ENCODE measurements at regions not wholly inside any gene's neighbourhood (a gene's known extent, or its start where the extent isn't known, plus 50 kb on each side); places are given as distances from the start of the nearest gene placed in this dataset.
A peak's percentile ranks its signal among the peaks of the same experiment; 100 is the strongest.

DNA sequence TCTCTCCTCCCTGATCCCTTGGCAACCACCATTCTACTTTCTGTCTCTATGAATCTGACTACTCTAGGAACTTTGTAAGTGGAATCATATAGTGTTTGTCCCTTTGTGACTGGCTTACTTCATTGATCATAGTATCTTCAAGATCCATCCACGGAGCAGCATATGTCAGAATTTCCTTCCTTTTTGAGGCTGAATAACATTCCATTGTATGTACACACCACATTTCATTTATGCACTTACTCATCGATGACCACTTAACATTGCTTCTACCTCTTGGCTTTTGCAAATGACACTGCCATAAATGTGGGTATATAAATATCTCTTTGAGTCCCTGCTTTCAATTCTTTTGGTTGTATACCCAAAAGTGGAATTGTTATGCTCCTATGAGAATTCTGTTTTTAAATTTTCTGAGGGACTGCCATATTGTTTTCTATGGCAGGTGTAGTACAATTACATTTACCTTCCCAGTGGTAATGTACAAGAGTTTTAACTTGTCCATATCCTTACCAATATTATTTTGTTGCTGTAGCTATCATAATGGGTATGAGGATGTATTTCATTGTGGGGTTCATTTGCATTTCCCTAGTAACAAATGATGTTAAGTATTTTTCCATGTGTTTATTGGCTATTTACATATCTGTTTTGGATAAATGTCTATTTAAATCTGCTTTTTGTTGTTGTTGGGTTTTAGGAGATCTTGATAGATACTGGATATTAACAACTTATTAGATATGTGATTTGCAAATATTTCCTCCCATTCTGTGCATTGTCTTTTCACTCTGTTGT lies 466.1 kb downstream of the C4orf33 start:
- DNase-seq, result no peak

DNA sequence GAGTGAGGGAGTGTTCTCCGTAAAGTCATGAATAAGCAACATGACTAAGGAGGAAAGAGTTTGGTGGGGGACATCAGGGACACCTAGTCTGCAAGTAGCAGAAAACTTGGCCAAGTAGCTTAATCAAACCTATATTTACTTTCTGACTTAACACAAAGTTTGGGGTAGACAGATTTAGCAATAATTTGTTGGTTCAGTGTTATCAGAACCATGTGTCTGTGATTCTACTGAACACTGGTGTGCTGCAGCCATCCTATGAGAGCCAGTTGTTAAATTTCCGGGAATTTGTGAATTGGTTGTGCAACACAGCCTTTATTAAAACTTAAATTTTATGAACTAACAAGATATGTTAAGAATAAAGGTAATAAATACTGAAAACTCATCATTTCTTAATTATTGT lies 469.3 kb downstream of the C4orf33 start:
- no peak for DNase-seq

DNA sequence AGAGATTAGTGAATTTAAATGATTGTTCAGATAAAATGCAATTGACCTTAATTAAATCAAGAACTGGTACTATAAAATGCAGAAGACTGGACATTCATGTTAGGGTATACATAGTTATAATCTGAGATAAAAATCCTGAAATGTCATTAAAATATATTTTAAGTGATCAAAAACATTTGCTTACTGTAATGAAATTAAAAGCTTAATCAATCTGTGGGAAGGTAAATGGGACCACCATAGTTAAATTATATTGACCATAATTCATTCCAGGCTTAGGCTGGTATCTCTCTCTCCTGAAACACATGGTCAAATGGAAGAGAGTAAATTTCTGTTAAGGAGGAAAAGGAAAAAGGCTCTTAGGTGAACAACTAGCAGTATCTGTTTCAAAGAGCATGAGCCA lies 474.4 kb downstream of the C4orf33 start:
- no peak for DNase-seq

DNA sequence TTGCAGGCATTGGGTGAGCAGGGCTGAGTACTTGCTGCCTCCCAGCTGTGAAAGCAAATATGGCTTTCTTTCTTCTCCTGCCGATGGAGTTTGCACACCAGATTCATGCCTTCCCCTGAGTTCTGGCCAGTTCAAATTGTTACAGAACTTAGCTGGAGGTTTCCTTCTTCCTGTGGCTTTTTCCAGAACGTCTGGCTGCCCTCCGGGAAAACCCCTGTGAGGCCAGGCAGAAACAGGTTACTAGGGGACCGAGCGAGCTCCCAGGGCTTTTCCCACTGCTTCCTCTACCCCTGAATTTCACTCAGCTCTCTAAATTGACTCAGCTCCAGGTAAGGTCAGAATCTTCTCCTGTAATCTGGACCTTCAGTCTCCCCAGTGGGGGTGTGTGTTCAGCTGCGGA lies 482.4 kb downstream of the C4orf33 start:
- DNase-seq, result no peak

DNA sequence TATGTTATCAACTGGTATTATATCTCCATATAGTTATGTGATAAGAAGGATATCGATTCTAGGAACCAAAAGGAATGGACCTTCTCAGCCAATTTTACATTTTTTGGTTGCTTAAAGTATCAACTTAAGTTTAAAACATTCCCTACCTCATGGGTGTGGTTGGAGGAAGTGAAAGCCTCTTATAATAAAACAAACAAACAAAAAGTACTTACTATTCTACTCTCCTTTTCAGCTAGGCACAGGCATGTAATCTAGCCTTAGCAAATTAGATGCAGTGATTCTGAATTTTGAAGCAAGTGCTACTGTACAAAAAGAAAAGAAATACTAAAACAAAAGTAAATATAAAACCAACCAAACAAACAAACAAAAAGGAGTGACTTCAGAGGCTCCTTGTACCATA lies 485.4 kb downstream of the C4orf33 start:
- DNase-seq, result no peak

DNA sequence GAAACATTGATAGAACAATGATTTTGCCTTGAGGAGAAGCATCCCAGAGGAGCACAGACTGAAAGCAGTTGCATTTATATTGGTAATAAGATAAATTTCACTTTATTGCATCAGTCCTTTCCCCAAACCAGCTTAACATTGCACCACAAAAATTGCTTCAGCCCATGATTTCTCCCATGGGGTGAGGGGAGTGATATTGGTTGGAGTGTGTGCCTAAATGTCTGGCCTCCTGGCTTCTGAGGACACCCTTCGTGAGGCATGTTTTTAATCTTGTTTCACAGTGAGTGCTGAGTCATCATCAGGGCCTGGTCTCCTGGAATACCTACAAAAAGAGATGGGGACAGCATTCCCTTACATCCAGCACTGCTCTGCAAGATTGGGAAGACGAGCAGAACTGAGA lies 487.9 kb downstream of the C4orf33 start:
- no peak for DNase-seq

DNA sequence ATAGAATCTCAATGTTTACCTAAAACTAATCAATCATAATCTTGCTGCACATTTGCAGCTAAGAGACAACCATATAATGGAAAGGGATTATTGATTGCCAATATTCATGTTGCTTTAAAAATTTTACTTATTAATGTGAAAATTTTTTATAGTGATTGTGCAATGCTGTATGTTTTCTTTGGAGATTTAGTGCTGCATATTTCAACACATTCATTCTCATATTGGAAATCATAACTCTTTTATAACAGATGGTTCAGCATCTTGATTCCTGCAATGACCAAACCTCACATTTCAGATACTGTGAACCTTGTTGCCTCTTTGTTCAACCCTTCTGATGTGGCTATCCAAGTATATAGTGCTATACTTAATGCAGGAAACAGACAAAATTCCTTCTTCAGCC lies 502.6 kb downstream of the C4orf33 start:
- DNase-seq, result no peak

DNA sequence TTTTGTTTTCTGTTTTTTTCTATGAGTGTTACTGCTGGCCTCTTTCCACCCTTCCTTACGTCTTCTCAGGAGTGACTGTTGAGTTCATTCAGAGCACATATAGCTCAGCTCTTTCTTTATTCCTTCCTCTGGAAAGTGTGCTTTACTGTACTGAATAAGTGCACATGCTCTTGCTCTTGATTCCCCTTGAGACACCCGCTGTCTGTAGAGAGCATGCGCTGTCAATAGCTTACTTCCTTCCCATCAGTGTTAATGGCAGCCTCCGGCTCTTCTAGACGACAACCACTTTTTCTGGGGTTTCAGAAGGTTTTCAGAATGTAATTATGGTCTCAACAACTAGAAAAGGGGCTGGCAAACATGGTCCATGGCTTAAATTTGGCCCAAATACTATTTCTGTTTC lies 504.9 kb downstream of the C4orf33 start:
- DNase-seq, result no peak

DNA sequence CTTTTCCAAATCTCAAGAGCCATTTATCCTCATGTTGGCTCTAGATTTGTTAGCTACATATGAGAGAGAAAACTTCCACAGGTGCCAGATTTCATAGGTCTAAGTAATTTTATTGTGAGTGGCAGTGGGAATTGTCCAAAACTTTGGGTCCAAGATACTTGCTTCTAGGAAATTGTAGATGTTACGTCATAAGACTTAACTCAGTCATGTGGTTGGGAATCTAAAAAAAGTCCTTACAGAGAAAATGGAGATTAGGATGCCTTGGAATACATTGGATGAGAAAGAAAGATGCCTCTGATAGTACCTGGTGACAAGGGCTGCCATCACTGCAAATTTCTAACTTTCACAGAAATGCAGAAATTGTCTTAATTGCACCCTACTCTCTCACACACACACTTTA lies 506.5 kb downstream of the C4orf33 start:
- DNase-seq, result no peak

DNA sequence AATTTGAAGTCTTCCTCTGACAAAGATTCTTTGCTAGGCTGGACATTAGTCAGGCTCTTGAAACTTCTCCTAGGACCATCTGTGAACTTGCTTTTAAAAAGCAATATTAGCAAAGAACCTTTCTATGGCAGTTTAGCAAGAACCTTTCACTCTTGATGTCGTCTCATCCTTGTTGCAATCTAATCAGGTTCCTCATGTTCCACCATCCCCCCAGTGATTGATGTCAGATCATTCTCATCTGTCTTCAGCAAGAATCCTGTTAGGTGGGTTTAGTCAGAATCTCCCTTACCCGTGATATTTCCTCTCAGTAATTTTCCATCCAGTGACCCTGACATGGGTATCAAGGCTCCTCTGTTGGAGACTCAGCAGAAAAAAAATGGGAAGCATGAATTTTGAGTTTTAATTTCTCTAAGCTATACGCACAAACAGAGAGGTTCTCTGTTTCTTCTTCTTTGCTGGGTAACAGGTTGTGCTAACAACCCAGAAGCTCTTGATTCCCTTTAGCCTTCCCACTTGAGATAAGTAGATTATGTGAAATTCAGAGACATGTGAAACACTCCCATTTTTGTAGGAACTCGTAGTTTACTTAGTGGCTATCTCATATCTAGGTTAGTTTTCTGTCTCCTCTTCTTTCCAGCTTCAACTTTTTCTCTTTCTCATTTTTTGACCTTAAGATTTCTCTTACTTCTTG lies 507.4 kb downstream of the C4orf33 start:
- no peak for DNase-seq

DNA sequence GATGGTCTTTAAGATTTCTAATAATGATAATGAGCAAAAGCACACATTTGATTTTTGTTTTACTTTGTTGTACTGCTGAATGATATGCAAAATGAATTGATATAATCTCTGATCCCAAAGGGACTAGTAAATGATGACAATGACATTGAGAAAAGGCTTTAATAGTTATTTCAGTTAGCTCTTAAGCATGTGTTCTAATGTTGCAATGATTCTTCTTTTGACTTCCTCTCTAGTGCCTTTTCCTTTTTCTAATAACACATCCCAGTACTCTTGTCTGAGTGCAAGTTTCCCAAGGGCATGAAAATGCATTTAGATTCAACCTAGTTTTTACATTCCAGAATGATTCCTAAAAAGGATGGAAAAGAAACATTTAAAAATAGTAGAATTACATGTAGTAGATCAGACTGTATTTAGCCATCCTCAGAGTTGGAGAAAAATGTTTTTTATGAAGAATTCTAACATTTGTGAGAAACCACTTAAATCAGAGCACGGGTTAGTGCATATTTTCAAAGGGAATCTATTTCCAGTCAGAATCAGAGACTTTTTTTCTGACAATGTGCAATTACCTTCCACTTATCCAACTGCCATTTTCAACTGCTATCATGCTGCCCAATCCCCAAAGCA lies 508.8 kb downstream of the C4orf33 start:
- no peak for DNase-seq

DNA sequence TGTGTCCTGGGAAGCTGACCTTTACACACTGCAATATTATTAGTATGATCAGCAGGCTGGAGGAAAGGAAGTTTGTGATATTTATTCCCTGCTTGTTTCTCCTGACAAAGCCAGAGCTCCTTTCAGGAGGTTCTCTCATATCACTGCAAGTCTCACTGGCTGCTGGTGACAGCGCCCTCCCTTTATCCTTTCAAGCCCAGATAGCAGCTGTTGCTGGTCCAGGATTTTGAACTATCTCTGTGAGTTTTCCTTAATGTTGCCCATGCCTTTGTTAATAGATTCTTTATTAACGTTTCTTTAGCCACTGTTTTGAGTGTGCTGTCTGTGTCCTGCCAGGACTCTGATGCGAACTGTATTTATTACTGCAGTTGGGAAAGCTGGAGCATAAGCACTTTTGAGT lies 518.7 kb downstream of the C4orf33 start:
- no peak for DNase-seq

DNA sequence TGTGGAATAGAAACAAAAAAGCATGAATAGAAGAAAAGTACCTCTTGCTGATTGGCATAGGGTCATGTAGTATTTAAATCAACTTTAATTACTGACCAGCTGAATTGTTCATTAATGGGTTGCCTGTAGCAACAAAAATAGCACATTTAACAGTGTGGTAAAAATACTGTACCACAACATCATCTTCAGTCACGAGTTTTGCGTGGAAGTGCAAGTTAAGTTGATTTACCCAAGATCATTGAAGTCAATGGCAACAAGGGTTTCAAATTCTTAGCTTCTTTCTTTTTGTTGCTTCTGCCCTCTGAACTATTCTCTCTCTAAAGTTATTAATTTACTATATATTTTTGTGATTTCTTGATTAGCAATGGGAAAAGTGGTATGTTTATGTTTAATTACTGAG lies 526.6 kb downstream of the C4orf33 start:
- DNase-seq, result no peak

DNA sequence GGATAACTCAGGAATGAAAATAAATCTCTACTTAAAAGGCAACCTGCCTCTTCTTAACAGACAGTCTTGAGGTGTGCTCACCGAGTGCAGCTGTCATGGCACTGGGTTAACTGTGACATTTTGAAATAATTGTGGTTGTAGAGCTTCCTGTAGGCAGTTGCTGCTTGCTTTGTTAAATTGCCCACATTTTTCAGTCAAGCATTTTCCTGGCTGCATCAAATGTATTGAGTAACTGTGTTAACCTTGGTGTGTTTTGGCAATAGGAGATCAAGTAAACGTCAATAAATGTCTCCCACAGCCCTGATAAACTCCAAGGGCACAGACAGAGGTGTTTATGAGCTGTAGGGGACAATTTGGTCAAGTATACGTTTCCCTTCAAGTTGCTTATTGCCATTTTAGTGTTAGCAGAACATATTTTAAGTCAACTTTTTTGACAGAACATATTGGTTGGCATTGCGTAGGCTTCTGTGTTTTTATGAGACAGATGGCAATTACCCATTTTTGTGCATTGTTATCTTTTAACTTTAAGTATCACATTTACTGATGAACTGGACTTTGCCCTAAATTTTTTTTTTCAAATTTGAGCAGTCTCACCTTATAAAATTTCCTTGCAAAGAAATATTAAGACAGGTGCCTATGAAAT lies 527.4 kb downstream of the C4orf33 start:
- peak; percentile 6 for DNase-seq

DNA sequence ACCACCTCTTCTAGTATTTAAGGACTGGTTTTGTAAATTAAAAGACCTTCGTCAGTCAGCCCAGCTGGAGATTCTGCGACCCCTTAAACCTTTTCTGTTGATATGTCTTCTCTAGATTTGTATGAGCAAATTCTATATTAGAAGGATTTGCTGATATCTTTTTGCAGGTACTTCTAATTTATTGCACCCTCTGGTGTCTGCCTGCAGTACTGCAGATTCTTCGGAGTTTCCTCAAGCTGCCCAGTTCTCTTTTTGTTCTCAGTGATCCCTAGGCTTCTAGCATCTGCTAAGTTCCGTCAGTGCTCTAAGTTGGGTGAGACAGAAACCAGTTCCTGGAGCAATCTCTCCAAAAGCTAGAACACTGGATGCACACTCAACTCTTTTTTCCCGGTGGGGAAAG lies 545.2 kb downstream of the C4orf33 start:
- peak; percentile 1 for DNase-seq

DNA sequence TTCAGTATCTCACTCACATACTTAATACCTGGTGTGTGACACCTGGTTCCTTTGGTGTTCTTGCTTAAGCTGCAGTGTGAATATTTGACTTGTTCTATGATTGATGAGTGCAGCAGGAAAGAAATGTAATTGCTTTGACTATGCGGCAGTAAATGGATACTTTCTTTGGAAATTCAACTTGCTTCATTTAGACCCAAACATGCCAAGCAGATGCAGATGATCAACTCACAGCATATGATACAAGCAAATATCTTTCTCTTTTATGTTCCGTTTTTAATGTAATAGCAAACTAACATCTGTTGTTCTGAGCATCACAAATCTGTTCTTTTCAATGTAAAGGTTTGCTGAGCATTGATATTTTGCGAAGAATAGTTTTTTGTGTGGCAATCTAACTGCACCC lies 549.5 kb downstream of the C4orf33 start:
- DNase-seq, result no peak

DNA sequence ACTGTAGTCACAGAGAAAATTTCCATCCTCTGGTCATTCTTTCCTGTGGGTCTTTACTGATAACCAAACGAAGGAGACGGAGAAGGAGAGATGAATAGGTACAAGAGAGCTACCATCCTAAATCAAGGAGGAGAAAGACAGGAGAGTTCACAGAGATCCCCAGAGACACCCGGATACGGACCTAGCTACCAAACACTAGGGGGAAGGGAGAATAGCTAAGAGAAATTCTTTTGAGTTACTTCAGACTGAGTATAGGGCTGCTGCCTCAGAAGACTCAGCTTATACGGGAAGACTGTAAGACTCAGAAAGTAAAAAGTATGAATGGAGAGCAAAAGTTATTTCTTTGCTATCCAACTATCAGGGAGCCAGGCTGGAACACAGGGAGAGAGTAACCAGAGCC lies 572.1 kb downstream of the C4orf33 start:
- no peak for DNase-seq

DNA sequence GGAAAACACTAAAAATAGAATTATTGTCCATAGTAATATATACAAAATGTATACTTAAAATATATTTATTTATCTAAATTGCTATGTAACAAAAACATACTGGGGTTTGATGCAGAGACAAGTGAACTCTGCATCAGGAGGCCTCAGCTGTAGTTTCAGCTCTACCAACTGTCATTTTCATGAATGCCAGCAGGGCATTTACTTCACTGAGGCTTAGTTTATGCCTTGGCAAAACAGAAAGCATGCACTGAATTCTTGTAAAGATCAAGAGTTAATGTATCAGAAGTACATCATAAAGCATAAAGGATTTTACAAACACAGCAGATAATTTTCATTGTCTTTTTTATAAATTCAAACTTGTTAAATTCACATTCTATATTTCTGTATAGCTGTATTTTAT lies 577.0 kb downstream of the C4orf33 start:
- DNase-seq, result no peak

DNA sequence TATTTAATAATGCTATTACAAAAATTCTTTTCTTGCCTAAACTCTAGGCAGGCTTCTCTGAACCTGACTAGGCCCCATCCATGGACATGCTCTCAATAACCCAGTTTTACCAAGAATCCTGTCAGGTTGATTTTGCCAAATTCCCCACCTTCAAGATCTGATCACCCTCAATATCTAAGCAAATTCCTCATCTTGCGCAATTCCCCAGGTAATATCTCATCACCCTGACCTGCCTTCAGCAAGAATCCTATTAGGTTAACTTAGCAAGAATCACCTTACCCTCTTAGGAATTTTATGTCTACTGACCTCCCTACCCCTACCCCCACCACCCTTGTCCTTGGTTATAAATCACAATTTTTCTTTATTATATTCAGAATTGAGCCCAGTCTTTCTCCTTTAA lies 579.1 kb downstream of the C4orf33 start:
- no peak for DNase-seq

DNA sequence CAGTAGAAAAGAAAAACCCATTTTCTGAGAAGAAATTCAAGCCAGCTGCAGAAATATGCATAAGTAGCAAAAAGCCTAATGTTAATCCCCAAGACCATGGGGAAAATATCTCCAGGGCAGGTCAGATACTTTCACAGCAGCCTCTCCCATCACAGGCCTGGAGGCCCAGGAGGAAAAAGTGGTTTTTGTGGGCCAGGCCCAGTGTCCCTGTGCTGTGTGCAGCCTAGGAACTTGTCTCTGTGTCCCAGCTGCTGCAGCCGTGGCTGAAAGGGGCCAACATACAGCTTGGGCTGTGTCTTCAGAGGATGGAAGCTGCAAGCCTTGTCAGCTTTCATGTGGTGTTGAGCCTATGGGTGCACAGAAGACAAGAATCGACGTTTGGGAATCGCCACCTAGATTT lies 581.0 kb downstream of the C4orf33 start:
- no peak for DNase-seq

DNA sequence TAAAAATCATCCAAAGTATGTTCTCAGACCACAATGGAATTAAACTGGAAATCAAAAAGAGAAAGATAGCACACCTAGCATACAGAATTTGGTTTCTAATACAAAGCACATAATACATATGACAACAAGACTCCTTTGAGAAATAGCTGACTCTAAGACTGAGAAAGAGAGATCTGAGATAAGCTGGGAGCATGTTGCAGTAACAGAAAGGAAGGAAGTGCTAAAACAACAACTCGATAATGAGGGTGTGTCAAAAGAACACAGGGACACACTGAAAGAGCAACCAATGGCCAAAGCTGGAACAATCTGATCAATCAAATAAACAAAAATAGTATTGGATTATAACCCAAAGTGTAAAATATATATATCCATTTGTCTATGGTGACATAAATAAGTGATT lies 586.6 kb downstream of the C4orf33 start:
- DNase-seq, result no peak

DNA sequence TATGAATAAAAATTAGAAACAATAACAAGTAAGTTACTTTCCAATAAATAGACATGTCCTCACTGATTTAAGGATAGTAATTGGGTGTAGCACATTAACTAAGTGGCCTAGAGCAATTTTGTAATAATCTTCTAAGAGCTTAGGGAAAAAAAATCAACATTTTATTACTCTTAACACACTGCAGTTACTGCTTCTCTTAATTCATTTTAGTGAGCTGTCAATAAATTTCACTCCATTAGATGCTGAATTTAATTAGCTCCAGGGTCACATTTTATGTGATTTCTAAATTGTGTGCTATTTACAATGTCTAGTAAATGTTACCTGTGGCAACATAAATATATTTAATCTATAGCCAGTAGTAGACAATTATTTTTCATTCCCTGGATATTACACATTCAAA lies 612.0 kb downstream of the C4orf33 start:
- DNase-seq, result no peak

DNA sequence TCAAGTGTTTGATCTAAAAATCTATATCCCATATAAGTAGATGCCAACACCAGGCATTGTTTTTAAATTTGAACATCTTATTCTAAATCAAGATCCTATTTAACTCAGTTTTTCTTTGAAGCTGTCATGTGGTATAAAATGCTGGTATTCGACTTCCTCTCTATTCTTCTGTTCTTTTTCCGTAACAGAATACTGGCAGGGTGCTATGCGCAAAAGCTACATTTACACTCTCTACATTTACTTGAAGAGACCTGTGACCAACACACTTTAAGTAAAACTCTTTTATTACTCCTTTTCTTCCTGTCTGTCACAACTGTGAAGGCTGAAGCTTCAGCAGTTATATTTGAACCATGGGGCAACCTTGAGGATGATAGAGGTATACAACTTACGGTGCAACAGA lies 612.8 kb downstream of the C4orf33 start:
- DNase-seq, result no peak

DNA sequence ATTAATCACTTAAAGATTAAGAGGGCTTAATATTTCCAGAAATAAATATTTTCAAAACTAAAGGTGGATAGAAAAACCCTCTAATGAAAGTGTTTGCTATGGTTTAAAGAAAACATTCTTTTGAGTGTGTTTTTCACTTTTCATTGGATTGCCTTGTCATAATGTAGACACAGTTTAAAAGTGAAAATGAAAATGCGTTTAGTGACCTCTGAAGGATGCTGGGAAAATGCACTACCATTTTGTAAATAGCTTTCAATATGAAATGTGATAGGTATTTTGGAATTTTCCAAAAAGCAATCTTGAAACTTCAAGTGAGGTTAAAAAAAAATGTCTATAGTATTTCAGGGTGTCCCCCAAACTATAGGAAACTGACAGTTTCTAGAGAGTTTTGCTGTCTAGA lies 642.2 kb downstream of the C4orf33 start:
- DNase-seq, result no peak

Measured in NK-92 treated with Interleukin-12 subunit alpha and Interleukin-12 subunit beta, amount 100 ng/mL, for 24 hours (cell line).